ENCODE measurements at regions not wholly inside any gene's neighbourhood (a gene's known extent, or its start where the extent isn't known, plus 50 kb on each side); places are given as distances from the start of the nearest gene placed in this dataset.

- Histone ChIP-seq H3K4me3 (ENCODE audit: low read length) (no peak overlapping the region), H3K27me3 (ENCODE audit: control insufficient read depth, insufficient read depth, low read length, poor library complexity, severe bottlenecking) (peaks cover 18% of the 10 kb centered on the region), H3K9ac (ENCODE audit: extremely low read depth, low read length, poor library complexity, severe bottlenecking) (no peak overlapping the region), H3K9me3 (ENCODE audit: control insufficient read depth, low read length) (peaks cover 33% of the 10 kb centered on the region), H3K36me3 (ENCODE audit: control insufficient read depth, insufficient read depth, low read length) (no peaks in the 10 kb centered on the region), H3K4me1 (ENCODE audit: control insufficient read depth, insufficient read depth, low read length) (no peaks in the 10 kb centered on the region), H3K27ac (ENCODE audit: low read depth, low read length) (no peak overlapping the region)
- Mint-ChIP-seq H3K36me3 (ENCODE audit: low read depth) (no peaks in the 10 kb centered on the region), H3K27me3 (ENCODE audit: insufficient read depth) (peaks cover 72% of the 10 kb centered on the region), H3K9me3 (peaks cover 16% of the 10 kb centered on the region), H3K4me3 (no peak overlapping the region), H3K27ac (no peak overlapping the region), H3K4me1 (no peaks in the 10 kb centered on the region)
- WGBS, 2 experiments (ENCODE audit: insufficient coverage in 1 of 2, insufficient read length in 1 of 2) = 93% methylated on average over 7 of the region's 7 CpGs; no CpG with 5 or more reads in 1 of the 2 experiments
- no peak for TF ChIP-seq CTCF (conservative IDR thresholded peaks at IDR 0.05)
- no peak for DNase-seq
These were observed 198.2 kb upstream of the CDH4 start for GRCh38 chr20:61053889-61054288.

- Histone ChIP-seq H3K27me3 (ENCODE audit: control insufficient read depth, insufficient read depth, low read length, poor library complexity, severe bottlenecking) (peaks cover 23% of the 10 kb centered on the region), H3K36me3 (ENCODE audit: control insufficient read depth, insufficient read depth, low read length) (no peaks in the 10 kb centered on the region), H3K9me3 (ENCODE audit: control insufficient read depth, low read length) (peaks cover 33% of the 10 kb centered on the region), H3K9ac (ENCODE audit: extremely low read depth, low read length, poor library complexity, severe bottlenecking) (no peak overlapping the region), H3K4me3 (ENCODE audit: low read length) (no peak overlapping the region), H3K27ac (ENCODE audit: low read depth, low read length) (no peak overlapping the region), H3K4me1 (ENCODE audit: control insufficient read depth, insufficient read depth, low read length) (no peaks in the 10 kb centered on the region)
- no peak for TF ChIP-seq CTCF (conservative IDR thresholded peaks at IDR 0.05)
- H3K9me3 Mint-ChIP-seq = peaks cover 16% of the 10 kb centered on the region
- H3K27ac Mint-ChIP-seq = no peak overlapping the region
- no peak for DNase-seq
- WGBS, 2 experiments (ENCODE audit: insufficient coverage in 1 of 2, insufficient read length in 1 of 2) = 87 to 100% methylated on average over 4 to 9 of the region's 9 CpGs
- H3K4me1 Mint-ChIP-seq = no peaks in the 10 kb centered on the region
- H3K27me3 Mint-ChIP-seq (ENCODE audit: insufficient read depth) = peaks cover 77% of the 10 kb centered on the region
- no peak overlapping the region for H3K4me3 Mint-ChIP-seq
- no peaks in the 10 kb centered on the region for H3K36me3 Mint-ChIP-seq (ENCODE audit: low read depth)
These were observed 197.7 kb upstream of the CDH4 start for GRCh38 chr20:61054411-61054810.

- Histone ChIP-seq H3K9me3 (ENCODE audit: control insufficient read depth, low read length) (peaks cover 27% of the 10 kb centered on the region), H3K9ac (ENCODE audit: extremely low read depth, low read length, poor library complexity, severe bottlenecking) (no peak overlapping the region), H3K4me1 (ENCODE audit: control insufficient read depth, insufficient read depth, low read length) (no peaks in the 10 kb centered on the region), H3K4me3 (ENCODE audit: low read length) (no peak overlapping the region), H3K27ac (ENCODE audit: low read depth, low read length) (no peak overlapping the region), H3K36me3 (ENCODE audit: control insufficient read depth, insufficient read depth, low read length) (no peaks in the 10 kb centered on the region), H3K27me3 (ENCODE audit: control insufficient read depth, insufficient read depth, low read length, poor library complexity, severe bottlenecking) (peaks cover 24% of the 10 kb centered on the region)
- Mint-ChIP-seq H3K27me3 (ENCODE audit: insufficient read depth) (peaks cover 80% of the 10 kb centered on the region), H3K9me3 (peaks cover 15% of the 10 kb centered on the region), H3K4me1 (no peaks in the 10 kb centered on the region), H3K27ac (no peak overlapping the region), H3K36me3 (ENCODE audit: low read depth) (no peaks in the 10 kb centered on the region), H3K4me3 (no peak overlapping the region)
- no peak for DNase-seq
- TF ChIP-seq CTCF (conservative IDR thresholded peaks at IDR 0.05) = no peak
- 94 to 99% methylated on average over 11 to 14 of the region's 14 CpGs for WGBS, 2 experiments (ENCODE audit: insufficient coverage in 1 of 2, insufficient read length in 1 of 2)
These were observed 196.7 kb upstream of the CDH4 start for GRCh38 chr20:61055180-61056010.

Measured in endodermal cell (in vitro differentiated cells).